GM08714 (cell line): ENCODE measurements at regions not wholly inside any gene's neighbourhood (a gene's known extent, or its start where the extent isn't known, plus 50 kb on each side); places are given as distances from the start of the nearest gene placed in this dataset.
"Not testable (repeated sequence)": the region's sequence is repeated elsewhere in the genome, so short reads cannot be mapped to it uniquely, and the experiment has no call there.

ENCODE experiments used
- H3K4me3 ChIP-seq: fragments of 200-500 bp; sonication (Bioruptor generic); 2 replicates; pipeline ENCODE4 v1.5.1; 2014; ENCODE audit warnings: mild to moderate bottlenecking, low read length, inconsistent platforms
- ZNF274 ChIP-seq: IDR thresholded peaks from 2 replicates; pipeline ENCODE4 v1.6.1; 2012; ENCODE audit warnings: mild to moderate bottlenecking, low read depth, low read length

DNA sequence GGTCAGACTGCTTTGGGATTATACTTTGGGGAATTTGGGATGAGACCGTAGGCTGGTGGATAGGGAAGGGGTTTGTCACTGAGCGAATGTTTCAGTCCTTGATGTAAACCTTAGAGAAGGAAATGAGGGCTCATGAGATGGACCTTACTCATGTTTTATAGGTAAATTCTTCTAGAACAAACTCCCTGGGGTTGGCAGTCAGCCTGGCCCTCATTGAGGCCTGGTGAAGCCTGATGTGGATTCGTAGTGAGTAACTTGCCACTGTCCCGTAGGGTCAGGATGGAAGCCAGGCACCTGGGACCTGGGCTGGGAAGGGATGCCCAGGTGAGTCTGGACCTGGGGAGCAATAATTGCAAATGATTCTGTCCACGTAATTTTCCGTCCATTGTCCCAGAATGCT is 258.3 kb downstream of the LPIN1 start:
- no peak overlapping the region for H3K4me3 ChIP-seq
- TF ChIP-seq ZNF274 = no peak

DNA sequence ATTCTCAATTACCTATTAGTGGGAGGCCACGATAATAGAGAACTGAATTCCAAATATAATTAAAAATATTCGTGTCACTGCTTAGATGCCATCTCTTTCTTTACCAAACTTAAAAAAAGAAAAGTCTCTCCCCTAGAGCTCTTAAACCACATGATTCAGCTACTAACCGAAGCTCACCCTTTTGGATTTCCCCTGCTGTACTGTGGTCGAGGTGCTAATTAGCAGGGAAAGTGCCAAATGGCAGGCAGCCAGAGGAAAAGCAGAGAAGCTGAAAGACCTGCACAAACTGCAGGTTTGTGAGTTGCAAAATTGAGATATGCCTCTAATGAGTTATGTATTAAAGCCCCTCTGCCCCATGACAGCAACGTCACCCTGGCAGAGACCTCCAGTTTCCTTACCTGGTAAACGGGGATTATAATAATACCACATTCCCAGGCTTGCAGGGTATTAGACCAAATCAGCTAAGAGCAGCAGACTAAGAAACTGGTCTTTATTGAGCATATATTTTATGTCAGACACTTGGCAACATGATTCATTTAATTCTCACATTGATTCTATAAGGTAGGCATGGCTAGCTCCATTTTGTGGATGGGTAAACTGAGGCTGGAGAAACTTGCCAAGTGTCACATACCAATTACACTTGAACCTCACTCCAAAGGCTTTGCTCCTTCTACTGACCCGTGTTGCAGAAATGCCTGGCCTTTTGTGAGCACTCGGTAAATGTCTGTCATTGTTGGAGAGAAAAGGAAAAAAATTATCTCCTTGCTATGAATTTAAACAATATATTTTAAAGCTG is 259.7 kb downstream of the LPIN1 start:
- no peak overlapping the region; the same call in 1 of the 2 replicates for H3K4me3 ChIP-seq
- no peak for TF ChIP-seq ZNF274

DNA sequence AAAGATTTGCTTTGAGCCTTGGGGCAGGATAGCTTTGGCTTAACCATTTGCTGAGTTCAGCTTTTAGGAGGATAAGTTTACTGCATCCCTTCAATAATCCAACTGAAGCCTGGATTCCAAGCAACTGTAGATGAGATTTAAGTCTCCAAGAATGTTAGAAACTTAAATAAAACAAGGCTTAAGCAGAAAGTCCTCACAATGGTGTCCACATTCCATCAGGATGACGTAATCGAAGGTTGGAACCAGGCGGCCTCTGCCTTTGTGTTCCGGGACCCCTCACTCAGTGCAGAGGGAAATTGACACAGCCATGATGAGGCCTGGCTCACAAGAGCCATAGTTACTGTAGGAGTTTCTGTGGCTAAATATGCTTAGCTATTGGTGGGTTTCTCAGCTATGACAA is 260.4 kb downstream of the LPIN1 start:
- no peak overlapping the region for H3K4me3 ChIP-seq
- no peak for TF ChIP-seq ZNF274

DNA sequence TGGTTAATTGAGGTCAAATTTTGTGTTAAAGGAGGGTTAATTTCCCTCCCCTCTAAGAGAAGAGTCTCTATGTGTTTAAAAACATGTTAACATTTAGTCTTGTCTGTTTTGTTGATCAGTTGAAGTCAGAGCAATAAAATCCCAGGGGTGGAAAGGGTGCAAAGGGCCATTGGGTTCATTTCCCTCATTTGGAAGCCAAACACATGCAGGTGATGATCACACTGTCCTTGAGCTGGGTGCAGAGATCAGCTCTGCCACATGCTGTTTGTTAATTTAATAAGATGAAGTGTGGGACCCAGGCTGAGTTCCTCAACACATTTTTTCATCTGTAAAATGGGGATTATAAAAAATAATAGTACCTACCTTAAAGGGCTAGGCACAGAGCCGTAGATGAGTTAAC is 260.9 kb downstream of the LPIN1 start:
- no peak for TF ChIP-seq ZNF274
- H3K4me3 ChIP-seq = no peak overlapping the region

DNA sequence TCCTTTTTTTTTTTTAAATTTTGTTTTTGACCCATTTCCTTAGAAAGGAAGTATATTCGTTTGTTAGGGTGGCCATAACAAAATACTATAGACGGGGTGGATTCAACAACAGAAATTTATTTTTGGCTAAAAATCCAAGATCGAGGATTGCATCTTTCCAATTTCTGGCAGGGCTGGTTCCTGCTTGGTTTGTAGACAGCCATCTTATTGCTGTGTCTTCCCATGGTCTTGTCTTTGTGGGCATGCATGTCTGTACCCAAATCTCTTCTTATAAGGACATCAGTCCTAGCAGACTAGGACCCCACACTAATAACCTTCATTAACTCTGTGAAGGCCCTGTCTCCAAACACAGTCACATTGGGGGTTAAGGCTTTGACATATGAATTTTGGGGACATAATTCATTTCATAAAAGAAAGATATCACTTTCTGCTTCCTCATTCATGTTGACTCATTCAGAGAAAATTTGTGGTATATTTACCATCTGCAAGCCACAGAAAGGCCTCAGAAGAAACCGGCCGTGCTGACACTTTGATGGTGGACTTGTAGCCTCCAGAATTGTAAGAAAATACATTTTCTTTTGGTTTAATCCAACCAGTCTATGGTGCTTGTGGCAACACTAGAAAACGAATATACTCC is 262.1 kb downstream of the LPIN1 start:
- TF ChIP-seq ZNF274 = no peak
- H3K4me3 ChIP-seq = no peak overlapping the region

DNA sequence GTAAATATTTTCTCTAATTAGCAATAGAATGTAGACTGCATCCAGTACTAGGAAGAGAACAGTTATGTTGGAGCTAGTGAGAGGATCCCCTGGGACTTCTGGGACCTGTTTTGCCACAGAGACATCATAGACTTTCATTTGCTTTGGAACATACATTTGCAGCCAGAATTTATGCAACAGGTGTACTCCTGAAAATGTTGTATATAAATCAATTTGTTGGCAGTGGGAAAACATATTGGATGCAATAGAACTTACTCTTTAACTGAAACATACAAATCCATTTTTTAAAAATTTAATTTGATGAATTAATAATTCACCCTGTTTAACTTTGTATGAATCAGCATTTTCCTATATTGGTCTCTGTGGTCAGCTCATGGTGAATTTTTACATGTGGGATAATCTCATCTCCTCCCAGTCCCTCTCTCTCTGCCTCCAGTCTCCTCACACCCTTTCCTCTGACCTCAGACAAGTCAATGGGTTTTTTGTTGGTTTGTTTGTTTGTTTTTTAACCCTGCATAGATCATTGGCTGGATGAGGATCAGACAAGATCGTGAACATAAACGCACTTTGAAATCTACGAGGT is 263.0 kb downstream of the LPIN1 start:
- H3K4me3 ChIP-seq = no peak overlapping the region
- TF ChIP-seq ZNF274 = no peak

DNA sequence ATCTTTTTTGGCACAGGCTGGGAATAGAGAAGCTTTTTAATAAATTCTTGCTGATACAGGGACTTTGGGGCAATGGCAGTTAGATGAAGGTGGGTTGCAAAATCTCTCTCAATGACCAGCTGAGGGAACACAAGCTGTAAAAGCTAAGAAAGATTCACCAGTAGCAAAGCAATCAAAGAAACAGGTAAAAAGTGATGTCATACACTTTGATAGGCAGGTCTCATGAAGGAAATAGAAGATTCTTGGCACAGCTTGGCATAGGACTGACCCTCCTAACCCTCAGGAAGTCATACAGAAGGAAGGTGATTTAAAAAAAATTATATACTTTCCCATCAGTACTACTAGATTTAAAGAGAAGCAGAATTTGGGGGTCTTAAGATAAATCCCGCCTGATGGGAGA is 263.6 kb downstream of the LPIN1 start:
- H3K4me3 ChIP-seq = no peak overlapping the region
- TF ChIP-seq ZNF274 = no peak

DNA sequence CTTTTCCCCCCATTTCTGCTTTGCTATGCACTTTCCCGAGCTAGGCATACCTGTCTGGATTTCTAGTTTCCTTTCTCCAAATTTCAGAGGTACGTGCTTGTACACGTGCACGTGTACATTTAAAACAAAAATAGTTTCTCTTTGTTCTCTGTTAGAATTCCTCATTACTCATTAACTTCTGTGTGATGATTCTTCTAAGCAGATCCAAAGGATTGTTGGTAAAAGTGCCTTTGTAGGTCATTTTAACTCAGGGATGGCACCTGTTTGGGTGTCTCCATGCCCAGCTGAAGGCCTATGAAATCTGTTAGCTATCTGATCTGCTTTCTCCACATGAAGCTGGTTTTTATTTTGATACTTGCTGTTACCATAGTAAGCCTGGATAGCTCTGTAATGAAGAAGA is 264.3 kb downstream of the LPIN1 start:
- no peak for TF ChIP-seq ZNF274
- H3K4me3 ChIP-seq = no peak overlapping the region

DNA sequence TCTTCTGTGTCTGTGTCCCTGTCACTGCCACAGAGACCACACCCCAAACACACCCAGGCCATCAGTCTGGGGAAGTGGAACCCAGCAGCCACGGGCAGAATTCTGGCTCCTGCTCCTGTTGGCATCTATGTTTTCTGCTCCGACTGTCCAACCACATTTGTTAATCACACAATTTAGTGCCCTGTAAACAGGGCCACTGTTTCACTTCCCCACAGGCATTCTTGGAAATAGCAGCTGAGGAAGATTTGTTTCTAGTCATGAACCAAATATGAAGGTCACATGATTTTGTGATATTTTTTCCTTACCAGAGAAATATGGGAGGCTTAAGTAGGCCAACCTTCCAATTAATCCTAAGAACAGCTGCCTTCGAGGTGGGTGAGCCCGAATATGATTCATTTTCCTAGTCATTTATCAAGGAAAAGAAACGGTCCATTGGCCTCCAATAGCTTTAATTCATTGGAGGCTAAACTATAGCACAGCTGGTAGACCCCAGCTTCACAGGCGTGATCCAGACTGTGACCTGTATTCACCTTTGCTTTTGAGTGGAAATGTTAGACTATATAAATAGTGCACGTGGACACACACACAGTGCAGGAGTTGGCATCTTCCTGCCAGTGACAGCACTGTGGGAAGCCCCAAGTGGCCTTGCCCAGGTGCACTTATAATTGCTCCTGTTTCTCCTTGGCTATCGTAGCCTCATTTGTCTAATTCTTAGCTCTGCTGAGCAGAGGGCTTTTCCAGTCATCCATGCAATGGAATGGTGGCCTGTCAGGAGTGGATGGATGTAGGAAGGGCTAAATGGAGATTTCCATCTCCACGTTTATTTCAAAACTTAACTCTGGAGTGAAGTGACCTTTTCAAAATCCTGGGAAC is 267.9 kb downstream of the LPIN1 start:
- H3K4me3 ChIP-seq = no peak overlapping the region
- no peak for TF ChIP-seq ZNF274

DNA sequence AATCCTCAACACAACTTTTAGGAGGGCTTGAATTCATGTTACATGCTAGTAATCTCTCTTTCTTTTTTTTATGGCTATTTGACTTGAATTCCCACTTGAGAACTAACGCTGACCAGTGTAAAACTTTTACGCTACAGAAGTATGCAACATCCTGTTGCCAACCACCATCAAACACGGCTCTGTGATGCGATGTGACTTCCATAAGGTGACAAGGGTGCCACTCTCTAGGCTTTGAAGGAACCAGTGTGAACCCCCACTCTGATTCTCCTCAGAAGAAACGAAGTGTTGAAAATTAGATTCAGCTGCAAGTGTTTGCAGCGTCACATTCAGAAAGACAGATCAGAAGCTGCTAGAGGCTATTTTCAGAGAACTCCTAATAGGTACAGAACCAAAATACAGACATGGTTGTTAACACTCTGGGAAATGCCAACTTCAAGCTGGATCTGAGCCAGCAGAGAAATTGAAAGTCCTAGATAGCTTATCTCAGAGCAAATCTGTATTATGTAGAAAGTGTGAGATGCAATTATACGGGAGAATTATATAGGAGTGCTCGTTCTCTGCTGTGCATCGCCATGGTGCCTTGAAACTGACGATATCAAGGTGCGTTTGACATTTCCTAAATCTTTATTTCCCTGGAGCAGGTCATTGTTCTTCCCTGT is 271.2 kb downstream of the LPIN1 start:
- no peak for TF ChIP-seq ZNF274
- no peak overlapping the region for H3K4me3 ChIP-seq

DNA sequence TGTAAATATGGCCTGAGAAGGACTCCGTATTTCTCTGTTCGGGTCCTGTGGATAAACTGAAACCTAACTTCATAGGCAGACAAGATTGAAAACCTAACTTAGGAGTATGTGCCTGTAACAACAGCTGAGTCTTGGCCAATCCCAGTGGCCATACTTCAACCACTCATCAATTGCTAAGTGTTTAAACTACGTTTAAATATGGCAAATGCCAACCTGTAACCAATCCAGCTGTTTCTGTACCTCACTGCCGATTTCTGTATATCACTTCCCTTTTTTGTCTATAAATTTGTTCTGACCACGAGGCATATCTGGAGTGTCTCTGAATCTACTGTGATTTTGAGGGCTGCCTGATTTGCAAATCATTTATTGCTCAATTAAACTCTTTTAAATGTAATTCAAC is 272.3 kb downstream of the LPIN1 start:
- H3K4me3 ChIP-seq = not testable (repeated sequence)

DNA sequence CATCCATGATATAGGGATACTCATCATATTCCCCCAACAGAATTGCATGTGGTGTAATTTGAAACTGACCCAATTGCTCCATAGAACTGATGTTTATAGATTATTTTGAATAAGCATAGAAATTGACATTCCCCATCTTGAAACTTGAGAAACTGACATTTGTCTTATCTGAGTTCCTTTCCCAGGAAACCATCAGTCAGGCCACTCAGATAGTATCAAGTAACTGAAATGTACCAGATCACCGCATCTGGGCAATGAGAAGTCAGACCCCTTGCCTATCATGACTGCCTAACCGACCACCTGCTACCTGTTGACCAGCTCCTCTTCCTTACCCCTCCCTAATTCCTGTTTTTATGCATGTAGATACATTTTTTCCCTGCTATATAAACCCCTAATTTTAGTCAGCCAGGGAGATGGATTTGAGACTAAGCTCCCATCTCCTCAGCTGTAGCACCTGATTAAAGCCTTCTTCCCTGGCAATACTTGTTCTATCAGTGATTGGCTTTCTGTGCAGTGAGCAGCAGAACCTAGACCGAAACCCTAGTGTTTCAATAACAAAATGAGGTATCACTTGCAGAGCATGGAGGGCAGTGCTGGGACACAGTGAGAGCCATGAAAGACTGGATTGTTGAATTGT is 274.5 kb downstream of the LPIN1 start:
- TF ChIP-seq ZNF274 = no peak
- no peak overlapping the region for H3K4me3 ChIP-seq

DNA sequence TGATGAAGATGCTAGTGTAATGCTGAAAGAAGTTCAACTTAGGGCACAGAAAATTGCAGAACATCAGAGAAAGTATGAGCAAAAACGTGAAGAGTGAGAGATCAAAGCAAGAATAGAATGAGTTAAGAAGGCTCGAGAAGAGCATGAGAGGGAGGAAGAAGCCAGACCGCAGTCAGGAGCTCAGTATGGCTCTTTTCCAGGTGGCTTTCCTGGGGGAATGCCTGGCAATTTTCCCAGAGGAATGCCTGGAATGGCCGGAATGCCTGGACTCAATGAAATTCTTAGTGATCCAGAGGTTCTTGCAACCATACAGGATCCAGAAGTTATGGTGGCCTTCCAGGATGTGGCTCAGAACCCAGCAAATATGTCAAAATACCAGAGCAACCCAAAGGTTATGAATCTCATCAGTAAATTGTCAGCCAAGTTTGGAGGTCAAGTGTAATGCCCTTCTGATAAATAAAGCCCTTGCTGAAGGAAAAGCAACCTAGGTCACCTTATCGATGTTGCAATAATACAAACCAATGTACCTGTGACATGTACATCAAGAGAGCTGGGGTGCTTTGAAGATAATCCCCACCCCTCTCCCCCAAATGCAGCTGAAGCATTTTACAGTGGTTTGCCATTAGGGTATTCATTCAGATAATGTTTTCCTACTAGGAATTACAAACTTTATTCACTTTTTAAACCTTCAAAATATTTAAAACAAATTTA is 277.9 kb downstream of the LPIN1 start:
- not testable (repeated sequence) for H3K4me3 ChIP-seq

DNA sequence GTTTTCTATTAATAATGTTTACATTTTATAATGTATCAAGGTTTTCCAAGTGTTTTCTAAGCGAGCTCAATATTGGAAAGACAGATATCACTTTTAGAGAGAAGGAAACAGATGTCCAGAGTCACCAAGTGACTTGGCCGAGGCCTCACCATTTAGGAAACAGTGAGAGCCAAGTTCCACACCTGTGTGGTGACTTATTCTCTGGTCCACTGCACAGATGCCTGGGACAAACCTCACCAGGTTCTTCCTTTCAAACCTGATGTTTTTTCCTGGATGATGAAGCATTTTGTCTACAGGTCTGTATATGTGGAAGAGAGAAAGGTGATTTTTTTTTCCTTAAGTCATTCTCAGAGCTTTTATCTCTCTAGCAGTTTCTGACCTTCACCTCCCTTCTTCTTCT is 280.7 kb downstream of the LPIN1 start:
- TF ChIP-seq ZNF274 = no peak
- H3K4me3 ChIP-seq = no peak overlapping the region
